H1 (cell line): ENCODE measurements at regions not wholly inside any gene's neighbourhood (a gene's known extent, or its start where the extent isn't known, plus 50 kb on each side); places are given as distances from the start of the nearest gene placed in this dataset.

Experiments
- CTCF ChIA-PET: fragments of 300-600 bp; sonication (Branson Sonifier 250); formaldehyde crosslinking; loops from one replicate; lab custom pipeline; 2021; ENCODE audit not compliant: partially characterized antibody; lab: Charles Lee
- POLR2A ChIA-PET: fragments of 300-600 bp; sonication (Branson Sonifier 250); formaldehyde crosslinking; loops from one replicate; lab custom pipeline; 2021; ENCODE audit warnings: inconsistent platforms; ENCODE audit not compliant: partially characterized antibody; lab: Charles Lee
- DNase-seq, 2 experiments: peaks; one replicate each; pipeline versions ENCODE4 v3.0.0 to v3.0.0-alpha.2; 2010 to 2022; ENCODE audit warnings: low spot score in 2 of 2, low read depth in 1 of 2, mixed read lengths in 1 of 2
- FAIRE-seq: peaks from 2 replicates; lab custom pipeline; 2011; peaks lifted over from hg19 to GRCh38; lab: Jason Lieb, UNC
- H2AFZ ChIP-seq: 2 replicates; pipeline ENCODE4 v1.8.1; 2012; ENCODE audit warnings: low read length, inconsistent platforms
- H2AK5ac ChIP-seq: 2 replicates; pipeline ENCODE4 v1.6.1; 2013; ENCODE audit warnings: low read depth, low read length
- H2BK120ac ChIP-seq: replicated peaks from 2 replicates; pipeline ENCODE3; 2013; ENCODE audit warnings: low read depth, low read length, inconsistent platforms
- H2BK12ac ChIP-seq: 2 replicates; pipeline ENCODE4 v1.6.1; 2013; ENCODE audit warnings: low read depth, low read length
- H2BK15ac ChIP-seq: 2 replicates; pipeline ENCODE4 v1.6.1; 2013; ENCODE audit warnings: low read length
- H2BK20ac ChIP-seq: 2 replicates; pipeline ENCODE4 v1.6.1; 2013; ENCODE audit warnings: low read length
- H2BK5ac ChIP-seq: 2 replicates; pipeline ENCODE4 v1.6.1; 2013; ENCODE audit warnings: low read depth, low read length
- H3K14ac ChIP-seq: 2 replicates; pipeline ENCODE4 v1.6.1; 2013; ENCODE audit warnings: inconsistent platforms; ENCODE audit not compliant: insufficient read length
- H3K18ac ChIP-seq: 2 replicates; pipeline ENCODE4 v1.6.1; 2013; ENCODE audit warnings: low read length; ENCODE audit errors: extremely low read depth
- H3K23ac ChIP-seq: 2 replicates; pipeline ENCODE4 v1.6.1; 2013; ENCODE audit warnings: inconsistent platforms; ENCODE audit not compliant: insufficient read length
- H3K23me2 ChIP-seq: 2 replicates; pipeline ENCODE4 v1.6.1; 2013; ENCODE audit warnings: low read depth, low read length
- H3K27ac ChIP-seq: 2 replicates; pipeline ENCODE4 v1.6.1; 2011; ENCODE audit warnings: low read depth, low read length, inconsistent platforms
- H3K27me3 ChIP-seq, 4 experiments: replicated peaks in 1 of 4; 1 replicate in 1 of 4; 2 replicates in 3 of 4; pipeline versions ENCODE4 v1.6.1 to v1.8.1; 2011 to 2013; ENCODE audit warnings: low read length in 3 of 4, mild to moderate bottlenecking in 3 of 4, inconsistent platforms in 2 of 4, mixed read lengths in 2 of 4, moderate library complexity in 1 of 4; ENCODE audit not compliant: control insufficient read depth in 3 of 4, insufficient read depth in 3 of 4; ENCODE audit errors: extremely low read depth in 1 of 4
- H3K36me3 ChIP-seq, 4 experiments: 2 replicates each; pipeline versions ENCODE4 v1.6.1 to v1.8.1; 2011 to 2013; ENCODE audit warnings: mild to moderate bottlenecking in 4 of 4, low read length in 3 of 4, moderate library complexity in 2 of 4, control low read depth in 1 of 4, inconsistent platforms in 1 of 4; ENCODE audit not compliant: insufficient read depth in 4 of 4, control insufficient read depth in 2 of 4
- H3K4ac ChIP-seq: replicated peaks from 2 replicates; pipeline ENCODE3; 2013; ENCODE audit warnings: low read length, low read depth, mixed read lengths, inconsistent platforms; ENCODE audit not compliant: insufficient read length
- H3K4me1 ChIP-seq, 4 experiments: replicated peaks in 1 of 4; 1 replicate in 1 of 4; 2 replicates in 3 of 4; pipeline versions ENCODE4 v1.6.1 to v1.8.1; 2011 to 2013; ENCODE audit warnings: low read length in 3 of 4, inconsistent platforms in 2 of 4, mixed read lengths in 1 of 4; ENCODE audit not compliant: insufficient read depth in 4 of 4, control insufficient read depth in 3 of 4
- H3K4me2 ChIP-seq, 2 experiments: 2 replicates each; pipeline versions ENCODE4 v1.6.1 to v1.8.1; 2011 to 2013; ENCODE audit warnings: low read depth in 2 of 2, low read length in 2 of 2, control low read depth in 1 of 2, inconsistent platforms in 1 of 2, mild to moderate bottlenecking in 1 of 2; ENCODE audit not compliant: insufficient read depth in 1 of 2
- H3K4me3 ChIP-seq, 4 experiments: fragments of 200-600, 300-600 bp in 1 of 4; sonication (generic), shearing (Covaris generic), sonication (Bioruptor Twin) in 1 of 4; 2 replicates each; pipeline versions ENCODE4 v1.5.1 to v1.8.1; 2011 to 2016; ENCODE audit warnings: low read length in 4 of 4, low read depth in 3 of 4, control low read depth in 2 of 4, inconsistent platforms in 2 of 4, mild to moderate bottlenecking in 2 of 4, mixed read lengths in 1 of 4, moderate library complexity in 1 of 4; ENCODE audit not compliant: insufficient read depth in 2 of 4; ENCODE audit errors: extremely low read depth in 1 of 4
- H3K56ac ChIP-seq: replicated peaks from 2 replicates; pipeline ENCODE3; 2013; ENCODE audit warnings: low read depth, mild to moderate bottlenecking, mixed read lengths, low read length, inconsistent platforms; ENCODE audit not compliant: insufficient read length
- H3K79me1 ChIP-seq: 2 replicates; pipeline ENCODE4 v1.6.1; 2013; ENCODE audit warnings: low read depth, low read length, control low read depth
- H3K79me2 ChIP-seq, 2 experiments: 2 replicates each; pipeline versions ENCODE4 v1.6.1 to v1.8.1; 2012 to 2013; ENCODE audit warnings: low read length in 2 of 2, mild to moderate bottlenecking in 2 of 2, inconsistent platforms in 1 of 2; ENCODE audit not compliant: insufficient read depth in 2 of 2, control insufficient read depth in 1 of 2
- H3K9ac ChIP-seq, 4 experiments: replicated peaks in 1 of 4; 1 replicate in 1 of 4; 2 replicates in 3 of 4; pipeline versions ENCODE4 v1.6.1 to v1.8.1; 2011 to 2013; ENCODE audit warnings: low read depth in 3 of 4, low read length in 3 of 4, control low read depth in 2 of 4, mild to moderate bottlenecking in 2 of 4, moderate library complexity in 2 of 4, inconsistent platforms in 1 of 4; ENCODE audit errors: extremely low read depth in 1 of 4
- H3K9me3 ChIP-seq, 2 experiments: 2 replicates each; pipeline versions ENCODE4 v1.6.1 to v1.8.1; 2012 to 2013; ENCODE audit warnings: mild to moderate bottlenecking in 2 of 2, moderate library complexity in 2 of 2, control low read depth in 1 of 2, inconsistent platforms in 1 of 2, low read depth in 1 of 2, low read length in 1 of 2, mixed read lengths in 1 of 2; ENCODE audit not compliant: insufficient read depth in 2 of 2
- H4K20me1 ChIP-seq, 2 experiments: replicated peaks in 1 of 2; 2 replicates each; pipeline versions ENCODE3 to v1.8.1; 2011 to 2013; ENCODE audit warnings: inconsistent platforms in 2 of 2, low read length in 2 of 2, mild to moderate bottlenecking in 1 of 2; ENCODE audit not compliant: insufficient read depth in 2 of 2, control insufficient read depth in 1 of 2
- H4K5ac ChIP-seq: 2 replicates; pipeline ENCODE4 v1.6.1; 2013; ENCODE audit warnings: low read length, low read depth, mixed read lengths, inconsistent platforms; ENCODE audit not compliant: insufficient read length
- H4K8ac ChIP-seq: 2 replicates; pipeline ENCODE4 v1.8.0; 2013; ENCODE audit warnings: mild to moderate bottlenecking, moderate library complexity, low read length, inconsistent platforms; ENCODE audit not compliant: insufficient read depth; ENCODE audit errors: extremely low read depth
- H4K91ac ChIP-seq: replicated peaks from 2 replicates; pipeline ENCODE3; 2013; ENCODE audit warnings: low read length, mixed read lengths, inconsistent platforms; ENCODE audit not compliant: insufficient read length
- RNF2 ChIP-seq: fragments of 200-900, 300-1000 bp; sonication (generic); IDR thresholded peaks from 2 replicates; pipeline ENCODE4 v1.7.1; 2016; ENCODE audit warnings: borderline replicate concordance, low read depth, mild to moderate bottlenecking, antibody characterized with exemption, low read length; ENCODE audit not compliant: poor library complexity, severe bottlenecking; ENCODE audit errors: missing control alignments
- WGBS, 2 experiments: shearing (Covaris generic) in 1 of 2; methylation state at CpG; one replicate each; pipeline versions ENCODE4 v1.1.6 to v1.1.7; 2013 to 2015; ENCODE audit warnings: low lambda C conversion rate in 2 of 2, mixed read lengths in 2 of 2, inconsistent platforms in 1 of 2, low coverage in 1 of 2, missing lambda C conversion rate in 1 of 2; ENCODE audit not compliant: insufficient replicate concordance in 2 of 2, insufficient coverage in 1 of 2, insufficient read length in 1 of 2; ENCODE audit errors: extremely low coverage in 1 of 2, missing lambda C conversion rate in 1 of 2; 5-methylcytosine and 5-hydroxymethylcytosine counted together

- Histone ChIP-seq H3K18ac (no peak overlapping the region), H3K4me1 (no peaks in the 10 kb centered on the region), H3K56ac (no peak overlapping the region), H3K79me2 (no peaks in the 10 kb centered on the region), H3K23me2 (no peaks in the 10 kb centered on the region), H2BK5ac (no peak overlapping the region), H3K4me2 (no peak overlapping the region), H2AK5ac (no peak overlapping the region), H2AFZ (no peak overlapping the region), H3K27ac (no peak overlapping the region), H3K23ac (no peak overlapping the region), H3K9me3 (no peaks in the 10 kb centered on the region), H2BK120ac (no peak overlapping the region), H2BK12ac (no peak overlapping the region; the same call in 1 of the 2 replicates), H3K14ac (no peak overlapping the region), H3K27me3 (no peaks in the 10 kb centered on the region), H3K4ac (no peak overlapping the region), H4K8ac (no peak overlapping the region), H4K20me1 (no peaks in the 10 kb centered on the region), H2BK15ac (no peak overlapping the region; the same call in 1 of the 2 replicates), H3K4me3 (no peak overlapping the region), H4K5ac (no peak overlapping the region), H3K79me1 (no peaks in the 10 kb centered on the region), H3K9ac (no peak overlapping the region), H4K91ac (no peak overlapping the region), H2BK20ac (no peak overlapping the region), H3K36me3 (no peaks in the 10 kb centered on the region)
- DNase-seq: no peak
- FAIRE-seq: no peak
- 91% methylated on average over 6 of the region's 6 CpGs; no CpG with 5 or more reads in 1 of the 2 experiments for WGBS, 2 experiments
- CTCF ChIA-PET: interaction anchor here (10.2 kb wide), 1 partner anchor 134 kb away, joined by 88 read pairs; no protein-coding TSS in a partner anchor
- POLR2A ChIA-PET: no interaction called here
- TF ChIP-seq RNF2: no peak
Observed at GRCh38 chr10:28249512-28249911, 53.4 kb downstream of the MPP7 start.
